GM10266 (cell line): ENCODE measurements at regions not wholly inside any gene's neighbourhood (a gene's known extent, or its start where the extent isn't known, plus 50 kb on each side); places are given as distances from the start of the nearest gene placed in this dataset.

Experiments
- DNase-seq: peaks from one replicate; pipeline ENCODE4 v3.0.0; 2012; ENCODE audit errors: extremely low spot score
- TF ChIP-seq, protein P1 (sequence below): IDR thresholded peaks from 2 replicates; pipeline ENCODE4 v1.5.1; 2012; ENCODE audit warnings: mild to moderate bottlenecking, low read depth; ENCODE audit not compliant: control insufficient read depth, insufficient read depth; ENCODE audit errors: missing control alignments

DNA sequence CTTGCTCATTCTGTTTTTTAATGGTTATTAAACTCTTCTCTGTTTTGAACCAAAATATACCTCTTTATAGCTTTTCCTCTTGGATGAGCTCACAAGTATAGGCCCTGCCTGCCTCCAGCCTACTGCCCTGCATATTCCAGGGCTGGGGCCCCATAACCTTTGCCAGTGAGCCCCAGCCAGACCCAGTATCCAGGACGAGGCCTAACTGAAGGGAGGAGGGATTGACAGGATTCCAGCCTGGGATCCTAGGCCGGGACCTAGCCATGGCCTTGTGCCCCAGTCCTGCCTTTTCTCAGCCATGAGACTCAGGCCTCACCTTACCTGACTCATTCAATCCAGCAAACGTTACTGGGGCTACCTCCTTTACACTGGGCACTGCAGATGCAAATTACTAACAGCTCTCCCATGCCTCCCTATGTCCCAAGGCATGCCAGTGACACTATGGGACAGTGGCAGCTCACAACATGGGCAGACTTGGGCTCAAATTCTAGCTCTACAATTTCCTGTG lies 159.2 kb downstream of the DDX1 start:
- TF ChIP-seq, protein P1, sequence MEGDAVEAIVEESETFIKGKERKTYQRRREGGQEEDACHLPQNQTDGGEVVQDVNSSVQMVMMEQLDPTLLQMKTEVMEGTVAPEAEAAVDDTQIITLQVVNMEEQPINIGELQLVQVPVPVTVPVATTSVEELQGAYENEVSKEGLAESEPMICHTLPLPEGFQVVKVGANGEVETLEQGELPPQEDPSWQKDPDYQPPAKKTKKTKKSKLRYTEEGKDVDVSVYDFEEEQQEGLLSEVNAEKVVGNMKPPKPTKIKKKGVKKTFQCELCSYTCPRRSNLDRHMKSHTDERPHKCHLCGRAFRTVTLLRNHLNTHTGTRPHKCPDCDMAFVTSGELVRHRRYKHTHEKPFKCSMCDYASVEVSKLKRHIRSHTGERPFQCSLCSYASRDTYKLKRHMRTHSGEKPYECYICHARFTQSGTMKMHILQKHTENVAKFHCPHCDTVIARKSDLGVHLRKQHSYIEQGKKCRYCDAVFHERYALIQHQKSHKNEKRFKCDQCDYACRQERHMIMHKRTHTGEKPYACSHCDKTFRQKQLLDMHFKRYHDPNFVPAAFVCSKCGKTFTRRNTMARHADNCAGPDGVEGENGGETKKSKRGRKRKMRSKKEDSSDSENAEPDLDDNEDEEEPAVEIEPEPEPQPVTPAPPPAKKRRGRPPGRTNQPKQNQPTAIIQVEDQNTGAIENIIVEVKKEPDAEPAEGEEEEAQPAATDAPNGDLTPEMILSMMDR: no peak

DNA sequence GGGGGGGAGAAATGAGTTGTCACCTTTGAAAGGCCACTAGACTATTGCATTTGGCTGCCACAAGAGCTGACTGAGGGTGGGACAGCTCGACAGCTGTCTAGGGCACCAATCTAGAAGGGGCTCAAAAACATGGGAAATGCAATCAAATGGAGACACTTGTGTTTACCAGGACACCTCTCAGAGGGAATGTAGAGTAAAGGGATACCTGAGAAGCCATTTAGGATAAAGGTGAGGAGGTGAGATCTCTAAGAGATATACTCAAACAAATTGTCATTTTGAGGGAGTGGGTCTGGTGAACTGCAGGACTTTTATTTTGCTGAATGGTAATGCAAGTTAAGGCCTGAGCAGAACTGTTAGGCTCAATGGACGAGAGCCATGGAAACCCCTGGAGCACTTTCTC lies 159.8 kb downstream of the DDX1 start:
- DNase-seq: no peak
- TF ChIP-seq, protein P1: no peak

More for the DNA sequence above, 159.2 kb downstream of the DDX1 start:
- no peak for DNase-seq

DNA sequence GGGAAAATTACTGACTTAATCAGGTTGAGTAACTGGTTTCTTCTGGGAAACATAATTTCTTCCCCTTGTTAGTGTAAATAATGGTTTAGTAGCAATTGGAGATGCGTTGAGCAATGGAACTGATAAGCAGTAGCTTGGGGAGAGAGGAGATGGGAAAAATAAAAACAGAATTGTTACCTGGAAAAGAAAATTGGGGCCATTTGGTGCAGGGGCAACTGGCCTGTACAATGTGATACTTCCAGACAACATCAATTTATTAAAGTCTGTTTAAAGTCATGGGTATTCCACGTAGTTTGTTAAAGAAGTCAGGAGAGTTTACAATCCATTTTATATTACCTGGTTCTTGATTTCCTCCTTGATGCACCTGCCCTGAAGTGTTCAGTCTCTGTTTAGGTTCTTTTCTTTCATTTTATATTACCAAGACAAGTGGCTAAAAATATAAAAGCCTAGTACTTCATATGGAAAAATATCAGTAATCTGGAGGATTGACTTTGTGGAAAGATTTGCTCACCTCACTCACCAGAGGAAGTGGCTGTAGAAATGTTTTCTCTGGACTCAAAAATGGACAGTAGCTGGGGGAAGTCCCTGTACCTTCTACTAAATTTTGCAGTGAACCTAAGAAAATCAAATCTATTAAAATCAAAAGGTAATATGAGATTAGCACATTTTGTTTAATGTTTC lies 161.0 kb downstream of the DDX1 start:
- TF ChIP-seq, protein P1: no peak
- DNase-seq: no peak

DNA sequence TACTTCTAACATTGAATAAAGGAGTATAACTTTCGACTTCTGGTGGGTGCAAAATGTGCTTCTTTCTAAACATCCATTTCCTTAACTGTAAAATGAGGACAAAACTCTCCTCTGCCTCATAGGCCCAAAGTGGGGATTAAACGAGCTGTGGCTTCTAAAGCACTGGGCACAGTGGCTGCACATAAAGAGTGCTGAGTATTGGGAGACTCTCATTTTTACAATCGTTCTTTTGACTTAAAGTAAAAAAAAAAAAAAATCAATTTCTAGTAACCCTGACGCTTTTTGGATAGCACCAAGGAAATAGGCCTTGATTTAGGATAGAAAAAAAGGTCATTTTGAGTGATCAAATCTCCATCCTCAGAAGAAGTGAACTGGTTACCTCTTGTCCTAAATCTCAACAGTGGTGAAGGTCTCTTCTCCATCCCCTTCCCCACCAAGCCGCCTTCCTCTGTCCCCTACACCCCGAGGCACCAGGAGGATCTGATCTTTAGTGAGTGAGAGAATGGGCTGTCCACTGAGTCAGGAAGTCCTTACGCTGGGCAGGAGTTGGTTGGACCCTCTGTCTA lies 161.6 kb downstream of the DDX1 start:
- TF ChIP-seq, protein P1: no peak
- no peak for DNase-seq

DNA sequence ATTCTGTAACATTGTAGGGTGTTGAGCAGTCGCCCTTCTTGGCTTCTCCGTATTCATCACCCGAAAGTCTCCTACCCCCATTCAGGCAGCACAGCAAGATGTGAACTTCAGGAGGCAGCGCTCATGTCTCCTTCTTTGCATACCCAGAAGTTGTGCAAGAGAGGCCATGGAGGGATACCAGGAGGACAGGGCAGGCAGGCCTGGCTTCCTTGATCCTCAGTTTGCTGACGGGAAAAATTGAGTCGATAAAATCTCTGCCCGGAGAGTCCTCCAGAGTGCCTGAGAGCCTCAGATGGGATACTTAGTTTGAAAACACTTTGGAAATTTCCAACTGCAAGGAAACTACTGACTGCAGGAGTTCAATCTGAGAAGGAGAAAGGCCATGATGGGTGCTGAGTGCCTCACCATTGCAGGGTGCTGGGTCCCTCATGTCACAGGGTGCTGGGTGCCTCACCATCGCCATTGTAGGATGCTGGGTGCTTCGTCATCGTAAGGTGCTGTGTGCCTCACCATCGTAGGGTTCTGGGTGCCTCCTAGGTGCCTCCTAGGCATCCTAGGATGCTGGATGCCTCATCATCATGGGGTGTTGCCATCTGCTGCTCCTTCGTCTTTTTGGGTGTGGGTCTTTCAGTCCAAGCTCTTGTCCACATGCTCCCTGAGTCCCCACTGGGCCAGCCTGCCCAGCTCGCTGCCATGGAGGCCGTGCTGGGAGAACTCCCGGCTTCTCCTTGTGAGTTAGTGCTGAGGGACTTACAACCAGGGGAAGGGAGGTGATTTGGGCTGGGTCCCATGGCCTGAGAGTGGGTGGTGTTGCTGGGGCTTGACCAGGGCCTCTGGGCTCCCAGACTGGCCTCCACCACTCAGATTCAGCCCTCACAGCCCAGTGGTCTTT lies 162.4 kb downstream of the DDX1 start:
- TF ChIP-seq, protein P1: no peak
- no peak for DNase-seq

DNA sequence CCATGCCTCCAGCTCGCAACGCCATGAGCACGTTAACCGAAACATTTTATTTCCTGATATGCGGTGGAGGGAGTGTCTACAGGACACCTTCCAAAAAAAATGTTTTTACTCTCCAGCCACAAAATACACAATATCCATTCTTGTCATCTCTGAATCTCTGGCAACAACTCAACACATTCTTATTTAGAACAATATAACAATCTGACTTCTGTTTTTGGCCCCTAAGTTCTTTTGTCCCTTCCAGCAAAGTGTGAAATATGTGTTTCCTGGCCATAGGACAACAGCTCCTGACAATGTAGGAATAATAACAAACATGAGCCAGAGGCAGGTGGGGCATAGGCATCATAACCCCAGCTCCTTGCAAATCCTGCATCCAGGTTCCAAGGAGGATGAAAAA lies 163.0 kb downstream of the DDX1 start:
- DNase-seq: no peak
- TF ChIP-seq, protein P1: no peak

DNA sequence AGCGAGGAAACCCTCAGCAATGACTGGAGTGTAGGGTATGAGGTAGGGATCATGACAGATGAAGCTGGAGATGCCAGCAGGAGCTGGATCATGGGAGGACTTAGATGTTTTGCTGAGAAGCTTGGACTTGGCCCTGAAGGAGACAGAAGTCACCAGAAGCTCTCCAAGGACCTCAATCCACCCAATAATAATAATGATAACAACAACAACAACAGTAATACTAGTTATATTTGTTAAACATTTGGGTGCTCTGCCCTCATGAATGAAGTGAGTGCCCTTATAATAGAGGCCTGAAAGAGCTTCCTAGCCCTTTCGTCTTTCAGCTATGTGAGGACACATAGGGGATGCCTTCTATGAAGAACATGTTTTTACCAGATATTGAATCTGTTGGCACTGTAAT lies 163.9 kb downstream of the DDX1 start:
- no peak for DNase-seq
- TF ChIP-seq, protein P1: no peak
